NCI-H2107 treated with DMSO at 0.1 percent for 48 hours (cell line): ENCODE measurements at regions not wholly inside any gene's neighbourhood (a gene's known extent, or its start where the extent isn't known, plus 50 kb on each side); places are given as distances from the start of the nearest gene placed in this dataset.

ENCODE experiments used
- DNase-seq: peaks from one replicate; lab custom pipeline; 2025; ENCODE audit not compliant: unreplicated experiment; lab: John Stamatoyannopoulos, UW

DNA sequence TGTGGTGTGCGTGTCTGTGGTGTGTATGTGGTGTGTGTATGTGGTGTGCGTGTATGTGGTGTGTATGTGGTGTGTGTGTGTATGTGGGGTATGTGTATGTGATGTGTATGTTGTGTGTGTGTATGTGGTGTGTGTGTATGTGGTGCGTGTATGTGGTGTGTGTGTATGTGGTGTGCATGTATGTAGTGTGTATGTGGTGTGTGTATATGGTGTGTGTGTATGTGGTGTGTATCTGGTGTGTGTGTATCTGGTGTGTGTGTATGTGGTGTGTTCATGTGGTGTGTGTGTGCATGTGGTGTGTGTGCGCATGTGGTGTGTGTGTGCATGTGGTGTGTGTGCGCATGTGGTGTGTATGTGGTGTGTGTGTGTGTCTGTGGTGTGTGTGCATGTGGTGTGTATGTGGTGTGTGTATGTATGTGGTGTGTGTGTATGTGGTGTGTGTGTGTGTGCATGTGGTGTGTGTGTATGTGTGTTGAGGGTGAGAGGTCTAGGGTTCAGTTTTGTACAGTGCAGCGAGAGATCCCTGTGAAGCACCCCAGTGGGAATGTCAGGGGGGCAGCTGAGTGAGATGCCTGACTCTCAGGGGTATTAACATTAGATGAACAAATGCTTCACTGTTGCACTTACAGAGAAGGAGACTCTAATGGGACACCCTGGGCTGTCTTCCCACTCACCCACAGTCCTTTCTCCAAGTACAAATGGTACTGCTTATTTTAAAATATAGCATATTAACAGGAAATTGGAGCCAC is 61.3 kb upstream of the MEDAG start:
- no peak for DNase-seq

GRCh38 chr13:30845297-30846214 is 60.5 kb upstream of the MEDAG start:
- DNase-seq = no peak

DNA sequence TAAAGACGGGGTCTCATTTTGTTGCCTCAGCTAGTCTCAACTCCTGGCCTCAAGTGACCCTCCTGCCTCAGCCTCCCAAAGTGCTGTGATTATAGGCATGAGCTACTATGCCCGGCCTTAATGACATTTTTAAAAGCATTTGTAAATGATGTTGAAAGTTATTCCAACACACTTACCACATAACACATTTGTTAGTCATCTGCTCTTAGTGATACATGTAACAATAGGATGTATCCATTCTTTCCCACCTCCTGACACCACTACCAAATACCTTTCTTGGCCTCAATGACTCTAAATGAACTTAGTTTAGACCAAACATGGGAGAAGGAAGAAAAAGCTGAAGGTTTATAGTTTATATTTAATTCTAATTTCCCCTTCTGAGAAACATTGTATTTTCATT is 59.8 kb upstream of the MEDAG start:
- no peak for DNase-seq

GRCh38 chr13:30846866-30847265 is 59.2 kb upstream of the MEDAG start:
- DNase-seq = no peak

GRCh38 chr13:30847650-30848307 is 58.3 kb upstream of the MEDAG start:
- DNase-seq = no peak

- DNase-seq = no peak
These were observed 57.6 kb upstream of the MEDAG start for GRCh38 chr13:30848332-30849027.

DNA sequence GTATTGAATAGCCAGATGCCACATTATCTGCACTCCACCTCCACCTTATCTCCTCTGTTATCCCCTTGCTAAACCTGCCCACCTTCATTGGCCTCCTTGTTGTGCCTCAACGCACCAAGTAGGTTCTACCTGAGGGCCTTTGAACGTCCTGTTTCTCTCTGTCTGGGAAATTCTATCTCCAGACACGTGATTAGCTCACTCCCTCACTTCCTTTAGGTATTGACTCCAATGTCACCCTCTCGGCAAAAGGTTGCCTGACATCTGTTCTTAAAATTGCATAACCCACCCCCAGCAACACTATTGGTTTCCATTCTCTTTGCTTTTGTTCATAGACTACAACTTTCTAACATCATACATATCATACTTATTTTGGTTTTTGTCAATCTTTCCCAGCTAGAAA is 56.5 kb upstream of the MEDAG start:
- DNase-seq = no peak

DNA sequence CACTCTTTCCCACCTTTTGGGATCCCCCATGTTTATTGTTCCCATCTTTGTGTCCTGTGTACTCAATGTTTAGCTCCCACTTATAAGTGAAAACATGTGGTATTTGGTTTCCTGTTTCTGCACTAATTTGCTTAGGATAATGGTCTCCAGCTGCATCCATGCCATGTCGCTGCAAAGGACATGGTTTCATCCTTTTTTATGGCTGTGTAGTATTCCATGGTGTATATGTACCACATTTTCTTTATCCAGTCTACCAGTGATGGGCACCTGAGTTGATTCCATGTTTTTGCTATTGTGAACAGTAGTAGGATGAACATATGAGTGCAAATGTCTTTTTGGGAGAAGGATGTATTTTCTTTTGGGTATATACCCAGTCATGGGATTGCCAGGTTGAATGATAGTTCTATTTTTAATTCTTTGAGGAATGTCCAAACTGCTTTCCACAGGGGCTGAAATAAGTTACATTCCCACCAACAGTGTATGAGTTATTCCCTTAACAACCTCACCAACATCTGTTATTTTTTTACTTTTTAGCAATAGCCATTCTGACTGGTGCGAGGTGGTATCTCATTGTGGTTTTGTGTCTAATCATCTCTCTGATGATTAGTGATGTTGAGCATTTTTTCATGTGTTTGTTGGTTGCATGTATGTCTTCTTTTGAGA is 55.7 kb upstream of the MEDAG start:
- DNase-seq = no peak

DNA sequence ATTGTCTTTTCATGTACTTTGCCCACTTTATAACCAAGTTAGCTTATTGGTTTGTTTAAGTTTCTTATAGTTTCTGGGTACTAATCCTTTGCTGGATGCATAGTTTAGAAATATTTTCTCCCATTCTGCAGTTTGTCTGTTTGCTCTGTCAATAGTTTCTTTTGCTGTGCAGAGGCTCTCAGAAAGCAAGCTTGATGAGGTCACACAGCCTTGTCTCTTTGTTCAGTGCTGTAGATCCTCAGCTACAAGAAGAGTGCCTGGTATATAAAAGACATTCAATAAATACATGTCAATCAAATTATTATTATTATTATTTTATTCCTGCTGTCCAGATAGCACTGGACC is 55.2 kb upstream of the MEDAG start:
- DNase-seq = no peak

DNA sequence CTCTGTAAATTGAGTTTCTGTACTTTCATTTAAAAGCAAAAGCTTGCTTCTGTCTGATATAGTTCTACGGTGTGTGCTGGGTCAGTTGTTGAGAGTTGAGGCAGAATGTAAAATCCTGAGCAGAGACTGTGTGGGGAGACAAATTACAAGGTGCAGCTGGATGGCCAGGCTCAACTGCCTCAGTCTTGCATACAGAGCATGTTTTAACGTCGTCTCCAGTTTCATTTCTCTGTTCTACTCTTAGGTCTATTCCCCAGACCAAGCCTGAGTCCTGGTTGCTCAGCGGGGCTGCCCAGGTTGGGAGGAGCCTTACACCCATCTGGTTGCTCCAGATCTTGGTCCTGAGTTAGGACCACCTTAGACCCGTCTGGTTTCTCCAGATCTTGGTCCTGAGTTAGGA is 54.4 kb upstream of the MEDAG start:
- DNase-seq = peak; percentile 3

DNA sequence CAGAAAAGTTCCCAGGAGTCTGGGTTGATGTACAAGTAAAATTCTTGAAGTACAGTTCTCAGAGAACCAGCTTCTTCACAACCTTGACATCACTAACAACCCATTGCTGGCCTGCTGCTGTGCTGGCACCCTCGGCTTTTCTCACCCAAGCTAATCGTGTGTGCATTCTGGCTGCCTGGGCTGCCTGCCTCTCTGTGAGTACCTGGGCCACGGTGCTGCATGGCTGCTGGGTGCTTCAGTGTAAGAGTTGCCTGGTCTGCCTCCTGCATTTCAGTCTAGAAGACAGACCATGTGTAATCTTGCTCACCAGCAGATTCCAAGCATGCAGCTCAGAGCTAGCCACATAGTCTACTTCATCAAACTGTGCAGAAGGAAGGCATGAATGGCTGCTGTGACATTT is 50.5 kb upstream of the MEDAG start:
- no peak for DNase-seq

GRCh38 chr13:30856005-30856790 is 49.9 kb upstream of the MEDAG start:
- DNase-seq = no peak
